ENCODE measurements at regions not wholly inside any gene's neighbourhood (a gene's known extent, or its start where the extent isn't known, plus 50 kb on each side); places are given as distances from the start of the nearest gene placed in this dataset.

GRCh38 chr6:147126618-147127022 is 77.6 kb upstream of the STXBP5 start:
- DNase-seq, result no peak

- DNase-seq, result no peak
Observed at GRCh38 chr6:147127587-147127986, 76.6 kb upstream of the STXBP5 start.

- DNase-seq, result no peak
Observed at GRCh38 chr6:147128056-147128455, 76.2 kb upstream of the STXBP5 start.

- peak in 3 of 58 donors; percentile 5 to 33 (median 31) for DNase-seq
Observed at GRCh38 chr6:147131532-147132128, 72.6 kb upstream of the STXBP5 start.

- no peak for DNase-seq
Observed at GRCh38 chr6:147132889-147133288, 71.3 kb upstream of the STXBP5 start.

- DNase-seq, result no peak
Observed at GRCh38 chr6:147133669-147134068, 70.5 kb upstream of the STXBP5 start.

- DNase-seq, result no peak
Observed at GRCh38 chr6:147135211-147135681, 69.0 kb upstream of the STXBP5 start.

GRCh38 chr6:147136057-147136456 is 68.2 kb upstream of the STXBP5 start:
- no peak for DNase-seq

- no peak for DNase-seq
Observed at GRCh38 chr6:147137986-147138385, 66.2 kb upstream of the STXBP5 start.

GRCh38 chr6:147138835-147139234 is 65.4 kb upstream of the STXBP5 start:
- DNase-seq, result no peak

- no peak for DNase-seq
Observed at GRCh38 chr6:147141711-147142308, 62.4 kb upstream of the STXBP5 start.

GRCh38 chr6:147142684-147143245 is 61.5 kb upstream of the STXBP5 start:
- DNase-seq, result no peak

- DNase-seq, result no peak
Observed at GRCh38 chr6:147149092-147149491, 55.1 kb upstream of the STXBP5 start.

- no peak for DNase-seq
Observed at GRCh38 chr6:147149826-147150225, 54.4 kb upstream of the STXBP5 start.

- no peak for DNase-seq
Observed at GRCh38 chr6:147150293-147150692, 53.9 kb upstream of the STXBP5 start.
